ENCODE measurements at regions not wholly inside any gene's neighbourhood (a gene's known extent, or its start where the extent isn't known, plus 50 kb on each side); places are given as distances from the start of the nearest gene placed in this dataset.

DNA sequence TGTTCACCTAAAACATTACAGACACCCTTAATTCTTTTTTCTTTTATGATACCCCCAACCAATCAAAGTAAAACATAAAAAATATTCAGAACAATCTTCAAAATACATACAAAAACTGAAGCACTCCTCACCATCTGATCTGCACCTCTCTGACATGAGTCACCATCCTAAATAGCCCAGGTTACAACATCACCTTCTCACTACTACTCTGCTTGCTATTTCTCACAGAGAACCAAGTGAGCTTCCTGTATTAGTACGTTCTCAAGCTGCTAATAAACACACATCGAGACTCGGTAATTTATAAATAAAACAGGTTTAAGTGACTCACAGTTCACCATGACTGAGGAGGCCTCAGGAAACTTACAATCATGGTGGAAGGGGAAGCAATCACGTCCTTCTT lies 183.5 kb downstream of the CBLN2 start:
- no peak for DNase-seq (ENCODE audit: low spot score)

DNA sequence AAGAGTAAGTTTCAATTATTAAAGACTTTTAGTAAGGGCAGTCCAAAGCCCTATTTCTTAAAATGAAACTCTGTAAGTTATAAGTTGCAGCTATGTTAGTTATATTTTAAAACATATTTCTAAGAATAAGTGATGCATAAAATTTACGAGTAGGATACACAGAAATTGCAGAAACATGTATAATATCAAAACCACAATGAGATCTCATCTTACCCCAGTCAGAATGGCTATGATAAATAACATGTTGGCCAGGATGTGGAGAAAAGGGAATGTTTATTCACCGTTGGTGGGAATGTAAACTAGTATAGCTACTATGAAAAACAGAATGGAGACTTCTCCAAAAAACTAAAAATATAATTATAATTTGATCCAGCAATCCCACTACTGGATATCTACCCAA lies 201.2 kb downstream of the CBLN2 start:
- no peak for DNase-seq (ENCODE audit: low spot score)

DNA sequence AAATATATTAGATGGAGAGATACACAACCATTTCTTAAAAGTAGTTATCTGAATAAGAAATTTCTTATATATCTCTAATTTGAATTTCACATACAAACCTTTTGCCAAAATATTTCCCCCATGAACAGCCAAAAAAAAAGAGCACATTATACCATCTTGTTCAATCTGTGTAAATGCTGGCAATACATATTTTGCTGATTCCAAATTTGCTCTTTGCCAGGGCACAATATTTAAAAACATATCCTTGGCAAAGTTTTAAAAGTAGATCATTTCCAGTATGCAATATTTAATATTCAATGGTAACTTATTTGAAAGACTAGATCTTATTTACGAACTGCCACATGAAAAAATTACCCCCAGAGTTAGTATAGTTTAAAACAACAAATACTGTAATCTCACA lies 204.2 kb downstream of the CBLN2 start:
- no peak for DNase-seq (ENCODE audit: low spot score)

DNA sequence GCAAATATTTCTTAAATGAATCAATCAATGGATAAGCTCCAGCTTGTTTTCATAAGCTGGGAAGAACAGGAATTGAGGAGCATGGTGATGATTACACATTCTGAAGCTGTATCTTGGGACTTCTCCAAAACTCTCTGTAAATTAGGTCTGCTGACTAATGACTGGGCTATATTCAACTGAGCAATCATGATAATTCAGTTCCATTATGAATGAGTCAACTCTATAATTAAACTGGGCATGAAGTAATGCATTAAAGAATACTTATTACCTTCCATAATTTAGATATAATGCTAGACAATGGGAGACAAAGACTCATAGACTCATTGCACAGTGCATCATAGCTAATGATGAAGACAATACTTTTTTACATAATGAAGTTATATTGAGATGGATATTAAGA lies 207.4 kb downstream of the CBLN2 start:
- DNase-seq (ENCODE audit: low spot score), result no peak

GRCh38 chr18:72329533-72329932 lies 214.6 kb downstream of the CBLN2 start:
- DNase-seq (ENCODE audit: low spot score), result no peak

DNA sequence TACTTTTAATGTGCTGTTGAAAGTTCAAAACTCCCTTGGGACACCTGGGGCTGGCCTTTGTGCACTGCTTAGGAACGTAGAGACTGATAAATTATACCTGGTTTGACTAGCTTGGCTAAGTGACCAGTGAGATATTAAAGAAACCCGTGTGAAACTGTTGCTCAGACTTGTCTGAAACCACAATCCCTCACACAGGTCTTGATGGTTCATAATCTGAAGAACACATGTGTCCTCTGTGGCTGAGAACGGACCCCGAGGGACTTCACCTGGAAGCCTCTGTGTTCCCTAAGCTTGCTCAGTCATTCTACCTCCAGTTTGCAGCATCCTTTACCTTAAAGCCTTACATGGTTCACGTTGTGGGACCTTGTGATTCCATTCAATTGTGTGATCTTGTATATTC lies 218.8 kb downstream of the CBLN2 start:
- DNase-seq (ENCODE audit: low spot score), result no peak

GRCh38 chr18:72324677-72325076 lies 219.5 kb downstream of the CBLN2 start:
- no peak for DNase-seq (ENCODE audit: low spot score)

DNA sequence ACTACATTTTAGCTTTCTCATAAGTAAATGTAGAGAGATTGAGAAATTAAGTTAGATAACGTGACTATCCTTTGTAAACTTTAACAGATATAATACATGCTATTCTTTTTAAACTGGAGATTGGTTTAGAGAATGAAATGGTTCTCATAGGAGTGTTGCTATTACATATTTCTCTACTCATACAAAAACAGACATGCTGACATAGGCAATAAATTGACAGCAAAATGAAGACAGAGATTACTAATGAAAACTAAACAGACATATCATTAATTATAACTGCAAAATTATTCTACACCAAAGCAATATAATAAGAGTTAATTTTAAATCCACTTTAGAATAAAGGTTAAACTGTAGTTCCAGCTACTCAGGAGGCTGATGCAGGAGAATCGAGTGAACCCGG lies 227.6 kb downstream of the CBLN2 start:
- DNase-seq (ENCODE audit: low spot score), result no peak

DNA sequence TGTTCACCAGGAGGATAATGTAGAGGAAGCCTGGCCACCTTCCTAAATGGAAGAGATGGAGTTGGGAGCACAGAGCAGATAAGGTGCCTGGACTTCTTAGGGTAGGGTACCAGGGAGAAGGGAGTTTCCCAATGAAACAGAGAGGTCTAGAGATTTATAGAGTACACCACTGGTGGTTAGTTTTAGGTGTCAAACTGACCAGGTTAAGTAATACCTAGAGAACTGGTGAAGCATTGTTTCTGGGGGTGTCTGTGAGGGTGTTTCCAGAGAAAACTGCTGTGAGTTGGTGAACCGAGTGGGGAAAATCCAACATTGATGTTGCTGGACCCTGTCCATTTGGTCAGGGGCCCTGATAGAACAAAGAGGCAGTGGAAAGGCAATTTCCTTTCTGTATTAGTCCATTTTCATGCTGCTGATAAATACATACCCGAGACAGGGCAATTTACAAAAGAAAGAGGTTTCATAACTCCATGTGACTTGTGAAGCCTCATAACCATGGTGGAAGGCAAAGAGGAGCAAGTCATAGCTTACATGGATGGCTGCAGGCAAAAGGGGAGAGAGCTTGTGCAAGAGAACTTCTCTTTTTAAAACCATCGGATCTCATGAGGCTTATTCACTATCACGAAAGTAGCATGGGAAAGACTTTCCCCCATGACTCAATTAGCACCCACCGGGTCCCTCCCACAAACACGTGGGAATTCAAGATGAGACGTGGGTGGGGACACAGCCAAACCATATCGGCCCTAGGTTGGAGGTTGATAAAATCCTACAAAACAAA lies 260.8 kb downstream of the CBLN2 start:
- no peak for DNase-seq (ENCODE audit: low spot score)

GRCh38 chr18:72273025-72273424 lies 271.1 kb downstream of the CBLN2 start:
- no peak for DNase-seq (ENCODE audit: low spot score)

GRCh38 chr18:72261590-72261989 lies 282.6 kb downstream of the CBLN2 start:
- DNase-seq (ENCODE audit: low spot score), result no peak

- no peak for DNase-seq (ENCODE audit: low spot score)
Observed at GRCh38 chr18:72246076-72246475, 298.1 kb downstream of the CBLN2 start.

GRCh38 chr18:72235422-72235821 lies 308.7 kb downstream of the CBLN2 start:
- no peak for DNase-seq (ENCODE audit: low spot score)

- DNase-seq (ENCODE audit: low spot score), result no peak
Observed at GRCh38 chr18:72233106-72233505, 311.0 kb downstream of the CBLN2 start.

- DNase-seq (ENCODE audit: low spot score), result no peak
Observed at GRCh38 chr18:72232644-72233043, 311.5 kb downstream of the CBLN2 start.

- no peak for DNase-seq (ENCODE audit: low spot score)
Observed at GRCh38 chr18:72225958-72226357, 318.2 kb downstream of the CBLN2 start.

GRCh38 chr18:72223733-72224132 lies 320.4 kb downstream of the CBLN2 start:
- no peak for DNase-seq (ENCODE audit: low spot score)

DNA sequence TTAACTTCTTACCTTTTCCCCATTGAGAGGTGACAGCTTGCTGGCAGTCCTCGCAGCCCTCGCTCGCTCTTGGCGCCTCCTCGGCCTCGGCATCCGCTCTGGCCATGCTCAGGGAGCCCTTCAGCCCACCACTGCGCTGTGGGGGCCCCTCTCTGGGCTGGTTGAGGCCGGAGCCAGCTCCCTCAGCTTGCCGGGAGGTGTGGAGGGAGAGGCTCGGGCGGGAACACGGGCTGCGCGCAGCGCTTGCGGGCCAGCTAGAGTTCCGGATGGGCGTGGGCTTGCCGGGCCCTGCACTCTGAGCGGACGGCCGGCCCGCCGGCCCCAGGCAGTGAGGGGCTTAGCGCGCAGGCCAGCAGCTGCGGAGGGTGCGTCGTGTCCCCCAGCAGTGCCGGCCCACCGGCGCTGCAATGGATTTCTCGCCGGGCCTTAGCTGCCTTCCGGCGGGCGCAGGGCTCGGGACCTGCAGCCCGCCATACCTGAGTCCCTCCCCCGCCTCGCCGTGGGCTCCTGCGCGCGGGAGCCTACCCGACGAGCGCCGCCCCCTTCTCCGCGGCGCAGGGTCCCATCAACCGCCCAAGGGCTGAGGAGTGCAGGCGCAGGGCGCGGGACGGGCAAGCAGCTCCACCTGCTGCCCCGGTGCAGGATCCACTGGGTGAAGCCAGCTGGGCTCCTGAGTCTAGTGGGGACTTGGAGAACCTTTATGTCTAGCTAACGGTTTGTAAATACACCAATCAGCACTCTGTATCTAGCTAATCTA lies 335.0 kb downstream of the CBLN2 start:
- no peak for DNase-seq (ENCODE audit: low spot score)

DNA sequence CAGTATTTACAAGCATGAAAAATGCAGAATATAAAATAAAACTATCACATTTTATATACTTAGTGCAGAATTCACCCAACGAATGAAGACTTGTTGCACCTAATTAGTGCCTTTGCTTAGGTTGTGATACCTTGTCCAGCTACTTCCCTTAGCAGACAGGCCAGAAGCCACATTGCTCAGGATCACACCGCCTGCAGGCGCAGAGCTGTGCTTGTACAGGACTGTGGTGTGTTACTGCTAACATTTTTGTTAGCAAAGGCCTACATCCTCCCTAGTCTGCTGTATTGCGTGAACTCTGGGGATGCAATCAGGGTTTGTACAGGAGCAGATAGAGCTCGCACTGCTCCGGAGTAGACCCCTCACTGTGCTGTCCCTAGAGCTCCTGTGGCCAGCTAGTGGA lies 336.9 kb downstream of the CBLN2 start:
- no peak for DNase-seq (ENCODE audit: low spot score)

- no peak for DNase-seq (ENCODE audit: low spot score)
Observed at GRCh38 chr18:72206814-72207213, 337.3 kb downstream of the CBLN2 start.

GRCh38 chr18:72201032-72201431 lies 343.1 kb downstream of the CBLN2 start:
- DNase-seq (ENCODE audit: low spot score), result no peak

DNA sequence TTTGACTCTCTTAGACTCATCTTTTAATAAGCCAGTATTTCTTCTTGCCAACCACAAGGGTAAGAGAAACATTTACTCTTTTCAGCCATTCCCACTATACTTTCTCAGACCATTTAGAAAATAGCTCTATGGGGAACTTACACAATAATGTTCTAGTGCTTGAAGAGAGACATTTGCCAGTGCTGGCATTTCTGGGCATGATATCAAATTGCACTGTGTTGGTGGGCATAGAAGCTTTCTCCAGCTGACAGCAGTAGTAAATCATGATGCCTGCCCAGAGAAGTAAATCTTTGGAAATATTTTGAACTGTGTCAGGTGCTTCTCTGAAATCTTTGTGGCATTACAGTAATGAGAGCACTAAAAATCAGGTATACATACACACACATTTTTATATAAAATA lies 346.6 kb downstream of the CBLN2 start:
- DNase-seq (ENCODE audit: low spot score), result no peak

DNA sequence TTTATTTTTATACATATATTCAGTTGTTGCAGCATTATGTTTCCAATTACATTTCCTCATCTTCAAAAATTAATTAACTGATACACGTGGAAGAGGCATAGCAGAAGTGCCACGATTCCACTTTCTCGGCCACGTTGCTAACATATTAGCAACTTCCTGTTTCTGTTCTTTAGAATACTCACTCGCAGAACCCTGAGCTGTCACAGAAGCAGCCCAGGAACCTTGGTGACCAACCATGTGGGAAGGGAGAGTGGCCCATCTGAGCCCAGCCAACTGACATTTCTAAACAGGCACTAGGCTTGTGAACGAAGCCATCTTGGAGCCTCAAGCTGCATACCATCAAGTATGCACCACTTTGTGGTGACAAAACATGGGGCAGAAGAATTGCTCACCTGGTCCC lies 350.1 kb downstream of the CBLN2 start:
- DNase-seq (ENCODE audit: low spot score), result no peak

DNA sequence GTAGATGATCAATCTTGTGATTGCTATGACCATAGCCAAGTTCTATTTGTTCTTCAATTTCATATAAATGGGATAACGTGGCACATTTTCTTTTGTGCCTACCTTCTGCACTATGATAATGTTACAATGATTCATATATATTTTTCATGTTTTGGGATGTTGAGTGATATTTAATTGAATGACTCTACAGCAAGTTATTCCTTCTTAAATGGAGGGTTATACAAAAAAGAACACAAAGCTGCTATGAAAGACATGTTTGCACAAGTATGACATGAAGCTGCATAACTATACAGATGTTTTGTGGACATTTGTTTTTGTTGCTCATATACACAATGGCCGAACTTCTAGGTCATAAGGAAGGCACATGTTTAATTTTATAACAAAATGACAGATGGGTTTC lies 356.2 kb downstream of the CBLN2 start:
- DNase-seq (ENCODE audit: low spot score), result no peak

Measured in CD4-positive, alpha-beta T cell treated with Interleukin-2 at 100 ng/mL for 4 hours (primary cell).